ENCODE measurements at regions not wholly inside any gene's neighbourhood (a gene's known extent, or its start where the extent isn't known, plus 50 kb on each side); places are given as distances from the start of the nearest gene placed in this dataset.

DNA sequence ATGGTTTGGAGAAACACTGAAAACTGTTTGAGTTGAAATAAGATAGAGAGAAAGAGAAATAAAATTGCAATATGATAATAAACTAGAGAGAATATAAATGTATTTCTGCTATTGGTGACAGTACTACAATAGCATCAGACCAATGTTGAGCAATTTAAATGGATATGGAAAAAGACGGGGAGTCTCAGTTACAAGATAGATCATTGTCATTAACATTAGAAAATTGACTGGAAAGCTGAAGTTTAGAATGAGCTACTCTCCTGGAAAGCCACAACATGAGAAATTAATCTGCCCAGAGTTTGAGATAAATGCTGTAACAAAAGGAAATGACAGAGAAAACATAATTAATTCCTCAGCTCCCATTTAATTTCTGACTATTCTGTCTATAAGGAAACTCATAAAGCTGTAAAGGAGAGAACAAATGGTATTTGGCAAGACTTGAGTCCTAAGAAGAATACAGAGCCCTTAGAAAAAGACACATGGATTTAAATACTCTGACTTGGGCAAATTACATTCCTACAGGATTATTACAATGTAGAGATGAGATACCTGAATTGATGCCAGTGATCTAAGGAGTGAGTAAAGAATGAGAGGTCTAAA, 624.5 kb upstream of the CHD1 start:
- Mint-ChIP-seq H3K36me3 (no peaks in the 10 kb centered on the region), H3K4me3 (no peak overlapping the region), H3K4me1 (peaks cover 5% of the 10 kb centered on the region), H3K9me3 (no peaks in the 10 kb centered on the region), H3K27me3 (ENCODE audit: low read depth) (no peaks in the 10 kb centered on the region), H3K27ac (no peak overlapping the region)
- TF ChIP-seq, protein P1, sequence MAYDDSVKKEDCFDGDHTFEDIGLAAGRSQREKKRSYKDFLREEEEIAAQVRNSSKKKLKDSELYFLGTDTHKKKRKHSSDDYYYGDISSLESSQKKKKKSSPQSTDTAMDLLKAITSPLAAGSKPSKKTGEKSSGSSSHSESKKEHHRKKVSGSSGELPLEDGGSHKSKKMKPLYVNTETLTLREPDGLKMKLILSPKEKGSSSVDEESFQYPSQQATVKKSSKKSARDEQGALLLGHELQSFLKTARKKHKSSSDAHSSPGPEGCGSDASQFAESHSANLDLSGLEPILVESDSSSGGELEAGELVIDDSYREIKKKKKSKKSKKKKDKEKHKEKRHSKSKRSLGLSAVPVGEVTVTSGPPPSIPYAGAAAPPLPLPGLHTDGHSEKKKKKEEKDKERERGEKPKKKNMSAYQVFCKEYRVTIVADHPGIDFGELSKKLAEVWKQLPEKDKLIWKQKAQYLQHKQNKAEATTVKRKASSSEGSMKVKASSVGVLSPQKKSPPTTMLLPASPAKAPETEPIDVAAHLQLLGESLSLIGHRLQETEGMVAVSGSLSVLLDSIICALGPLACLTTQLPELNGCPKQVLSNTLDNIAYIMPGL (CRISPR knock-in tag; IDR thresholded peaks at IDR 0.05) = no peak
- TF ChIP-seq RELA (CRISPR knock-in tag; IDR thresholded peaks at IDR 0.05; ENCODE audit: borderline replicate concordance) = no peak
- TF ChIP-seq ZMAT4 (CRISPR knock-in tag; IDR thresholded peaks at IDR 0.05) = no peak
- no peak for TF ChIP-seq AR (CRISPR knock-in tag; IDR thresholded peaks at IDR 0.05)
- DNase-seq (ENCODE audit: low spot score) = no peak
- ChIA-PET POLR2A (no interaction called here), CTCF (no interaction called here)
- ATAC-seq = no peak

DNA sequence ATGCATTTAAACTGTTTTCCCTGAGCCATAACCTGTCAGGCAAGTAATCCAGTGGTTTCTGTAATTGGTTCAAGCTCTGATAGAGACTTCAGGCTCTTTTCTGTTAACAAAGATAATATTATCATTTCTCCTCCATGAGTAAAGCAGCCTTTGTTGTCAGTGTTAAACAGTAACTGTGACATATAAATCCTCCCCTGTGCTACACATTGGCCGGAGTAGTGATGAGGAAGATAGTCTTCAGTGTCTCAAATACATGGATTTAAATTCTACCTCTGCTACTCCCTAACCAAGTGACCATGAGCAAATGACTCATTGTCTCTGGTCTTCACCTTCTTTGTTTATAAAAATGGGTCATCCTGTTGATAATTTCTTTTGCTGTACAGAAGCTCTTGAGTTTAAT, 615.5 kb upstream of the CHD1 start:
- ChIA-PET CTCF (no interaction called here), POLR2A (no interaction called here)
- ATAC-seq (no peak), DNase-seq (ENCODE audit: low spot score) (no peak)
- Mint-ChIP-seq H3K4me1 (no peaks in the 10 kb centered on the region), H3K36me3 (no peaks in the 10 kb centered on the region), H3K4me3 (no peak overlapping the region), H3K27me3 (ENCODE audit: low read depth) (no peaks in the 10 kb centered on the region), H3K27ac (no peak overlapping the region), H3K9me3 (no peaks in the 10 kb centered on the region)
- TF ChIP-seq ELF4 (CRISPR knock-in tag; IDR thresholded peaks at IDR 0.05; ENCODE audit: low read depth) = no peak
- no peak for TF ChIP-seq FOXP4 (CRISPR knock-in tag; IDR thresholded peaks at IDR 0.05)
- no peak for TF ChIP-seq ZNF425 (CRISPR knock-in tag; conservative IDR thresholded peaks at IDR 0.05)
- TF ChIP-seq E2F5 (CRISPR knock-in tag; IDR thresholded peaks at IDR 0.05) = no peak
- TF ChIP-seq NFYB (CRISPR knock-in tag; conservative IDR thresholded peaks at IDR 0.05; ENCODE audit: low read depth) = no peak
- TF ChIP-seq ATF1 (CRISPR knock-in tag; IDR thresholded peaks at IDR 0.05) = no peak
- TF ChIP-seq ZNF512 (CRISPR knock-in tag; IDR thresholded peaks at IDR 0.05; ENCODE audit: borderline replicate concordance) = no peak
- TF ChIP-seq, protein P2, sequence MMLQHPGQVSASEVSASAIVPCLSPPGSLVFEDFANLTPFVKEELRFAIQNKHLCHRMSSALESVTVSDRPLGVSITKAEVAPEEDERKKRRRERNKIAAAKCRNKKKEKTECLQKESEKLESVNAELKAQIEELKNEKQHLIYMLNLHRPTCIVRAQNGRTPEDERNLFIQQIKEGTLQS (CRISPR knock-in tag; conservative IDR thresholded peaks at IDR 0.05) = no peak
- TF ChIP-seq, protein P3, sequence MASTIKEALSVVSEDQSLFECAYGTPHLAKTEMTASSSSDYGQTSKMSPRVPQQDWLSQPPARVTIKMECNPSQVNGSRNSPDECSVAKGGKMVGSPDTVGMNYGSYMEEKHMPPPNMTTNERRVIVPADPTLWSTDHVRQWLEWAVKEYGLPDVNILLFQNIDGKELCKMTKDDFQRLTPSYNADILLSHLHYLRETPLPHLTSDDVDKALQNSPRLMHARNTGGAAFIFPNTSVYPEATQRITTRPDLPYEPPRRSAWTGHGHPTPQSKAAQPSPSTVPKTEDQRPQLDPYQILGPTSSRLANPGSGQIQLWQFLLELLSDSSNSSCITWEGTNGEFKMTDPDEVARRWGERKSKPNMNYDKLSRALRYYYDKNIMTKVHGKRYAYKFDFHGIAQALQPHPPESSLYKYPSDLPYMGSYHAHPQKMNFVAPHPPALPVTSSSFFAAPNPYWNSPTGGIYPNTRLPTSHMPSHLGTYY (CRISPR knock-in tag; IDR thresholded peaks at IDR 0.05) = no peak
- no peak for TF ChIP-seq ZBTB21 (CRISPR knock-in tag; IDR thresholded peaks at IDR 0.05; ENCODE audit: borderline replicate concordance)
- TF ChIP-seq ZMAT4 (CRISPR knock-in tag; IDR thresholded peaks at IDR 0.05) = no peak
- no peak for TF ChIP-seq TCF7 (CRISPR knock-in tag; IDR thresholded peaks at IDR 0.05; ENCODE audit: low read depth)
- TF ChIP-seq SOX15 (CRISPR knock-in tag; IDR thresholded peaks at IDR 0.05) = no peak
- no peak for TF ChIP-seq CREB1 (CRISPR knock-in tag; IDR thresholded peaks at IDR 0.05)

Measured in WTC11 (cell line).